ENCODE measurements at regions not wholly inside any gene's neighbourhood (a gene's known extent, or its start where the extent isn't known, plus 50 kb on each side); places are given as distances from the start of the nearest gene placed in this dataset.

GRCh38 chr6:148274809-148275208 is 67.8 kb upstream of the SASH1 start:
- H3K4me3 ChIP-seq (replicated peaks in 1 of 2; ENCODE audit: low read depth in 1 of 2, low read length in 2 of 2), result no peak overlapping the region
- H3K79me2 ChIP-seq (ENCODE audit: insufficient read depth, low read length), result no peaks in the 10 kb centered on the region
- H4K20me1 ChIP-seq (ENCODE audit: insufficient read depth), result no peaks in the 10 kb centered on the region
- DNase-seq (ENCODE audit: low read depth, low spot score), result no peak
- ChIA-PET CTCF (no interaction called here), RAD21 (ENCODE audit: low non-redundant PET in 1 of 2, low total read pairs in 2 of 2, uncharacterized antibody in 2 of 2, unreplicated experiment in 2 of 2) (no interaction called here), POLR2A (no interaction called here)
- no peak for TF ChIP-seq CEBPB (IDR thresholded peaks at IDR 0.05; ENCODE audit: low read depth)
- TF ChIP-seq POLR2AphosphoS5 (IDR thresholded peaks at IDR 0.05; ENCODE audit: low read depth, low read length), result no peak
- no peak for TF ChIP-seq EGR1 (IDR thresholded peaks at IDR 0.05; ENCODE audit: low read depth)
- no peak for TF ChIP-seq SIN3A (IDR thresholded peaks at IDR 0.05; ENCODE audit: low read depth)
- no peak for TF ChIP-seq ZNF274 (IDR thresholded peaks at IDR 0.05; ENCODE audit: low read depth, low read length)
- TF ChIP-seq JUND (IDR thresholded peaks at IDR 0.05), result no peak
- TF ChIP-seq REST (IDR thresholded peaks at IDR 0.05; ENCODE audit: low read depth), result no peak
- H3K27ac ChIP-seq (ENCODE audit: low read depth, low read length), result no peak overlapping the region
- H3K27me3 ChIP-seq (ENCODE audit: insufficient read depth, low read length), result no peaks in the 10 kb centered on the region
- no peaks in the 10 kb centered on the region for H3K9me3 ChIP-seq (ENCODE audit: control insufficient read depth in 1 of 2, insufficient read depth in 1 of 2, low read depth in 1 of 2, low read length in 2 of 2)
- no peaks in the 10 kb centered on the region for H3K9me2 ChIP-seq (ENCODE audit: insufficient read depth)
- no peak overlapping the region for H2AFZ ChIP-seq (ENCODE audit: low read depth, low read length, poor library complexity, severe bottlenecking)
- H3K9ac ChIP-seq (ENCODE audit: low read length), result no peak overlapping the region
- no peak overlapping the region for H3K4me2 ChIP-seq (ENCODE audit: low read length)
- intact Hi-C loops (cut with micrococcal nuclease), result no loop called here
- no peaks in the 10 kb centered on the region for H3K4me1 ChIP-seq (ENCODE audit: control insufficient read depth in 1 of 2, insufficient read depth in 2 of 2, low read length in 2 of 2)
- no peaks in the 10 kb centered on the region for H3K36me3 ChIP-seq (ENCODE audit: control insufficient read depth in 1 of 2, insufficient read depth in 2 of 2, low read length in 2 of 2)
- no TSS peak for BruUV-seq (replicated peaks)
- ATAC-seq, result no peak

DNA sequence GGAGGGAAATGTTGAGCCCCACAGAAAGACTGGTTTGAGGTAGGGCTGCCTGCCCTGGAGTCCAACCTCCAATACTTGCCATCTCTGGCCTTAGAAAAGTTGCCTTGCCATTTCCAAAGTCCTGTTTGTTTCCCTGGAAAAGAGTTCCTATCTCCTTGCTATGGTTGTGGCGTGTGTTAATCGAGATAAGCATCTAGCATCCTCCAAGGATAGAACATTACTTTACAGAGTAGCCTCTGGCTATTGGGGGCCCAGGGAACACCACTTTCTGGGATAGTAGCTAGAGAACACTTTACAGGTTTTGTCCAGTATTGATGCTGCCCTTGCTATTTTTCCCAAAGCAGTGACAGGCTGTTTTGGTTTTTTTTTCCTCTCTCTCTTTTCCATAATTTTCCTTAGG is 57.4 kb upstream of the SASH1 start:
- H3K9me3 ChIP-seq (ENCODE audit: control insufficient read depth in 1 of 2, insufficient read depth in 1 of 2, low read depth in 1 of 2, low read length in 2 of 2), result no peaks in the 10 kb centered on the region
- intact Hi-C loops (cut with micrococcal nuclease), result no loop called here
- ChIA-PET POLR2A (no interaction called here), RAD21 (ENCODE audit: low non-redundant PET in 1 of 2, low total read pairs in 2 of 2, uncharacterized antibody in 2 of 2, unreplicated experiment in 2 of 2) (no interaction called here), CTCF (no interaction called here)
- no peaks in the 10 kb centered on the region for H3K9me2 ChIP-seq (ENCODE audit: insufficient read depth)
- no peak overlapping the region for H3K9ac ChIP-seq (ENCODE audit: low read length)
- BruUV-seq (replicated peaks), result no TSS peak
- DNase-seq (ENCODE audit: low read depth, low spot score) (no peak), ATAC-seq (no peak)
- H3K36me3 ChIP-seq (ENCODE audit: control insufficient read depth in 1 of 2, insufficient read depth in 2 of 2, low read length in 2 of 2), result no peaks in the 10 kb centered on the region
- H3K4me2 ChIP-seq (ENCODE audit: low read length), result no peak overlapping the region
- H3K4me3 ChIP-seq (replicated peaks in 1 of 2; ENCODE audit: low read depth in 1 of 2, low read length in 2 of 2), result no peak overlapping the region
- no peaks in the 10 kb centered on the region for H3K79me2 ChIP-seq (ENCODE audit: insufficient read depth, low read length)
- H3K27me3 ChIP-seq (ENCODE audit: insufficient read depth, low read length), result no peaks in the 10 kb centered on the region
- H2AFZ ChIP-seq (ENCODE audit: low read depth, low read length, poor library complexity, severe bottlenecking), result no peak overlapping the region
- H3K4me1 ChIP-seq (ENCODE audit: control insufficient read depth in 1 of 2, insufficient read depth in 2 of 2, low read length in 2 of 2), result no peaks in the 10 kb centered on the region
- TF ChIP-seq POLR2AphosphoS5 (IDR thresholded peaks at IDR 0.05; ENCODE audit: low read depth, low read length) (no peak), POLR2A (IDR thresholded peaks at IDR 0.05; ENCODE audit: borderline replicate concordance, extremely low read depth, insufficient read depth, insufficient read length) (no peak), SIN3A (IDR thresholded peaks at IDR 0.05; ENCODE audit: low read depth) (no peak)
- TF ChIP-seq, protein P1, sequence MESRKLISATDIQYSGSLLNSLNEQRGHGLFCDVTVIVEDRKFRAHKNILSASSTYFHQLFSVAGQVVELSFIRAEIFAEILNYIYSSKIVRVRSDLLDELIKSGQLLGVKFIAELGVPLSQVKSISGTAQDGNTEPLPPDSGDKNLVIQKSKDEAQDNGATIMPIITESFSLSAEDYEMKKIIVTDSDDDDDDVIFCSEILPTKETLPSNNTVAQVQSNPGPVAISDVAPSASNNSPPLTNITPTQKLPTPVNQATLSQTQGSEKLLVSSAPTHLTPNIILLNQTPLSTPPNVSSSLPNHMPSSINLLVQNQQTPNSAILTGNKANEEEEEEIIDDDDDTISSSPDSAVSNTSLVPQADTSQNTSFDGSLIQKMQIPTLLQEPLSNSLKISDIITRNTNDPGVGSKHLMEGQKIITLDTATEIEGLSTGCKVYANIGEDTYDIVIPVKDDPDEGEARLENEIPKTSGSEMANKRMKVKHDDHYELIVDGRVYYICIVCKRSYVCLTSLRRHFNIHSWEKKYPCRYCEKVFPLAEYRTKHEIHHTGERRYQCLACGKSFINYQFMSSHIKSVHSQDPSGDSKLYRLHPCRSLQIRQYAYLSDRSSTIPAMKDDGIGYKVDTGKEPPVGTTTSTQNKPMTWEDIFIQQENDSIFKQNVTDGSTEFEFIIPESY (IDR thresholded peaks at IDR 0.05; ENCODE audit: extremely low read depth, insufficient replicate concordance, low read length), result no peak
- TF ChIP-seq, protein P2, sequence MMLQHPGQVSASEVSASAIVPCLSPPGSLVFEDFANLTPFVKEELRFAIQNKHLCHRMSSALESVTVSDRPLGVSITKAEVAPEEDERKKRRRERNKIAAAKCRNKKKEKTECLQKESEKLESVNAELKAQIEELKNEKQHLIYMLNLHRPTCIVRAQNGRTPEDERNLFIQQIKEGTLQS (IDR thresholded peaks at IDR 0.05), result no peak
- no peak overlapping the region for H3K27ac ChIP-seq (ENCODE audit: low read depth, low read length)
- no peaks in the 10 kb centered on the region for H4K20me1 ChIP-seq (ENCODE audit: insufficient read depth)
